Stimulated activated CD8-positive, alpha-beta memory T cell treated with anti-CD3 and anti-CD28 coated beads, Interleukin-15, amount 100 ng/mL, for 4 hours (primary cell): ENCODE measurements at regions not wholly inside any gene's neighbourhood (a gene's known extent, or its start where the extent isn't known, plus 50 kb on each side); places are given as distances from the start of the nearest gene placed in this dataset.
"Not testable (repeated sequence)": the region's sequence is repeated elsewhere in the genome, so short reads cannot be mapped to it uniquely, and the experiment has no call there.

Source experiments
- DNase-seq, 2 donors: peaks; one replicate each; pipeline ENCODE4 v3.0.0-alpha.2; 2020; ENCODE audit warnings: low read depth in 2 of 2

GRCh38 chr18:2104620-2105462 lies 466.5 kb downstream of the METTL4 start:
- DNase-seq = no peak

- DNase-seq = no peak
These were observed 462.7 kb downstream of the METTL4 start for GRCh38 chr18:2108591-2108990.

GRCh38 chr18:2111456-2111855 lies 459.8 kb downstream of the METTL4 start:
- no peak for DNase-seq

- DNase-seq = no peak
These were observed 458.8 kb downstream of the METTL4 start for GRCh38 chr18:2112435-2113045.

- no peak for DNase-seq
These were observed 457.0 kb downstream of the METTL4 start for GRCh38 chr18:2114289-2114688.

GRCh38 chr18:2114765-2115164 lies 456.5 kb downstream of the METTL4 start:
- DNase-seq = no peak

GRCh38 chr18:2121224-2121623 lies 450.1 kb downstream of the METTL4 start:
- DNase-seq = no peak

GRCh38 chr18:2123077-2123476 lies 448.2 kb downstream of the METTL4 start:
- no peak for DNase-seq

GRCh38 chr18:2134364-2134763 lies 436.9 kb downstream of the METTL4 start:
- no peak for DNase-seq

- no peak for DNase-seq
These were observed 436.0 kb downstream of the METTL4 start for GRCh38 chr18:2135309-2135708.

GRCh38 chr18:2138552-2138951 lies 432.8 kb downstream of the METTL4 start:
- no peak for DNase-seq

GRCh38 chr18:2139691-2140090 lies 431.6 kb downstream of the METTL4 start:
- no peak for DNase-seq

GRCh38 chr18:2143636-2144035 lies 427.7 kb downstream of the METTL4 start:
- no peak for DNase-seq

- DNase-seq = no peak
These were observed 426.5 kb downstream of the METTL4 start for GRCh38 chr18:2144811-2145210.

- DNase-seq = no peak
These were observed 425.2 kb downstream of the METTL4 start for GRCh38 chr18:2146092-2146491.

GRCh38 chr18:2146754-2147153 lies 424.6 kb downstream of the METTL4 start:
- no peak for DNase-seq

GRCh38 chr18:2147476-2148230 lies 423.7 kb downstream of the METTL4 start:
- DNase-seq = no peak

- no peak for DNase-seq
These were observed 422.5 kb downstream of the METTL4 start for GRCh38 chr18:2148823-2149222.

- no peak for DNase-seq
These were observed 420.7 kb downstream of the METTL4 start for GRCh38 chr18:2150566-2150965.

- DNase-seq = no peak
These were observed 417.0 kb downstream of the METTL4 start for GRCh38 chr18:2154278-2154677.

- no peak for DNase-seq
These were observed 406.4 kb downstream of the METTL4 start for GRCh38 chr18:2164644-2165550.

GRCh38 chr18:2166876-2167275 lies 404.4 kb downstream of the METTL4 start:
- DNase-seq = not testable (repeated sequence)
